Ascending aorta (tissue), 2 donors: ENCODE measurements at regions not wholly inside any gene's neighbourhood (a gene's known extent, or its start where the extent isn't known, plus 50 kb on each side); places are given as distances from the start of the nearest gene placed in this dataset.
"Not testable (repeated sequence)": the region's sequence is repeated elsewhere in the genome, so short reads cannot be mapped to it uniquely, and the experiment has no call there.

Experiments used
- DNase-seq, 2 donors: peaks; one replicate each; pipeline ENCODE4 v3.0.0-alpha.2; 2019; ENCODE audit warnings: low spot score in 2 of 2
- H3K27ac ChIP-seq, 2 donors: fragments of 200-600 bp; sonication (generic); one replicate each; pipeline ENCODE4 v1.5.1; 2016 to 2017; ENCODE audit warnings: mild to moderate bottlenecking in 1 of 2
- H3K27me3 ChIP-seq: fragments of 200-600 bp; sonication (generic); one replicate; pipeline ENCODE4 v1.5.1; 2017
- H3K36me3 ChIP-seq, 2 donors: fragments of 200-600 bp; sonication (generic); one replicate each; pipeline ENCODE4 v1.5.1; 2016
- H3K4me1 ChIP-seq, 2 donors: fragments of 200-600 bp; sonication (generic); one replicate each; pipeline ENCODE4 v1.5.1; 2016 to 2017; ENCODE audit warnings: mild to moderate bottlenecking in 1 of 2
- H3K4me3 ChIP-seq, 2 donors: fragments of 200-600 bp; sonication (generic); one replicate each; pipeline ENCODE4 v1.5.1; 2016 to 2017; ENCODE audit warnings: mild to moderate bottlenecking in 1 of 2
- H3K9me3 ChIP-seq, 2 donors: fragments of 200-600 bp; sonication (generic); one replicate each; pipeline ENCODE4 v1.5.1; 2016
- CTCF ChIP-seq, 3 experiments: fragments of 200-600 bp in 2 of 3; fragments of 450-650 bp in 1 of 3; sonication (generic) in 2 of 3; IDR thresholded peaks; one replicate each; pipeline ENCODE4 v1.5.1; 2016 to 2019; ENCODE audit warnings: antibody characterized with exemption in 3 of 3, mild to moderate bottlenecking in 1 of 3, moderate library complexity in 1 of 3
- intact Hi-C: fragments of 100-400 bp; cut with DNase I; formaldehyde crosslinking; loops from one replicate; pipeline ENCODE4 v1.15.1; 2023

GRCh38 chr6:86715676-86716075 is 221.7 kb upstream of the HTR1E start:
- no peaks in the 10 kb centered on the region for H3K27me3 ChIP-seq
- no peaks in the 10 kb centered on the region for H3K4me1 ChIP-seq
- H3K4me3 ChIP-seq, result no peak overlapping the region
- H3K36me3 ChIP-seq, result no peaks in the 10 kb centered on the region
- TF ChIP-seq CTCF (IDR thresholded peaks at IDR 0.05), result no peak
- H3K9me3 ChIP-seq, result no peaks in the 10 kb centered on the region
- DNase-seq, result no peak
- intact Hi-C loops, result no loop called here
- no peak overlapping the region for H3K27ac ChIP-seq

- Histone ChIP-seq H3K4me1 (no peaks in the 10 kb centered on the region), H3K36me3 (no peaks in the 10 kb centered on the region), H3K9me3 (no peaks in the 10 kb centered on the region), H3K4me3 (no peak overlapping the region), H3K27ac (no peak overlapping the region), H3K27me3 (no peaks in the 10 kb centered on the region)
- no peak for TF ChIP-seq CTCF (IDR thresholded peaks at IDR 0.05)
- no peak for DNase-seq
- intact Hi-C loops, result no loop called here
Observed at GRCh38 chr6:86712039-86712438, 225.3 kb upstream of the HTR1E start.

GRCh38 chr6:86707545-86708120 is 229.7 kb upstream of the HTR1E start:
- DNase-seq, result no peak
- intact Hi-C loops, result no loop called here
- H3K4me3 ChIP-seq, result no peak overlapping the region
- no peak overlapping the region for H3K27ac ChIP-seq
- TF ChIP-seq CTCF (IDR thresholded peaks at IDR 0.05), result no peak
- no peaks in the 10 kb centered on the region for H3K27me3 ChIP-seq
- H3K9me3 ChIP-seq, result no peaks in the 10 kb centered on the region
- no peaks in the 10 kb centered on the region for H3K4me1 ChIP-seq
- no peaks in the 10 kb centered on the region for H3K36me3 ChIP-seq

GRCh38 chr6:86706449-86706848 is 230.9 kb upstream of the HTR1E start:
- no peaks in the 10 kb centered on the region for H3K36me3 ChIP-seq
- no peaks in the 10 kb centered on the region for H3K4me1 ChIP-seq
- DNase-seq, result no peak
- H3K4me3 ChIP-seq, result no peak overlapping the region
- no peaks in the 10 kb centered on the region for H3K9me3 ChIP-seq
- TF ChIP-seq CTCF (IDR thresholded peaks at IDR 0.05), result no peak
- H3K27me3 ChIP-seq, result no peaks in the 10 kb centered on the region
- intact Hi-C loops, result no loop called here
- H3K27ac ChIP-seq, result no peak overlapping the region

- H3K27me3 ChIP-seq, H3K4me3 ChIP-seq, H3K36me3 ChIP-seq, H3K4me1 ChIP-seq, DNase-seq, H3K27ac ChIP-seq, intact Hi-C loops, H3K9me3 ChIP-seq: not testable (repeated sequence)
Observed at GRCh38 chr6:86701228-86701627, 236.1 kb upstream of the HTR1E start.

- H3K27ac ChIP-seq, result no peak overlapping the region
- no peaks in the 10 kb centered on the region for H3K36me3 ChIP-seq
- H3K27me3 ChIP-seq, result no peaks in the 10 kb centered on the region
- H3K9me3 ChIP-seq, result no peaks in the 10 kb centered on the region
- no peak overlapping the region for H3K4me3 ChIP-seq
- intact Hi-C loops, result no loop called here
- no peaks in the 10 kb centered on the region for H3K4me1 ChIP-seq
- no peak for TF ChIP-seq CTCF (IDR thresholded peaks at IDR 0.05)
- DNase-seq, result no peak
Observed at GRCh38 chr6:86686496-86686895, 250.8 kb upstream of the HTR1E start.
